OCI-M1 (cell line): ENCODE measurements at regions not wholly inside any gene's neighbourhood (a gene's known extent, or its start where the extent isn't known, plus 50 kb on each side); places are given as distances from the start of the nearest gene placed in this dataset.
"Not testable (repeated sequence)": the region's sequence is repeated elsewhere in the genome, so short reads cannot be mapped to it uniquely, and the experiment has no call there.

Experiments used
- DNase-seq: peaks from one replicate; lab custom pipeline; 2025; lab: John Stamatoyannopoulos, UW

GRCh38 chr2:142716463-142717242, 160.8 kb upstream of the KYNU start:
- DNase-seq: no peak

- no peak for DNase-seq
These were observed 162.9 kb upstream of the KYNU start for GRCh38 chr2:142714600-142714999.

GRCh38 chr2:142710336-142710735, 167.1 kb upstream of the KYNU start:
- DNase-seq: no peak

GRCh38 chr2:142707318-142707717, 170.1 kb upstream of the KYNU start:
- DNase-seq: no peak

- DNase-seq: not testable (repeated sequence)
These were observed 175.1 kb upstream of the KYNU start for GRCh38 chr2:142702397-142702796.

- DNase-seq: peak; percentile 96
These were observed 181.9 kb upstream of the KYNU start for GRCh38 chr2:142695350-142696257.

GRCh38 chr2:142694282-142694681, 183.2 kb upstream of the KYNU start:
- peak; percentile 57 for DNase-seq

GRCh38 chr2:142693171-142693950, 184.1 kb upstream of the KYNU start:
- DNase-seq: peak; percentile 84

- DNase-seq: peak; percentile 24
These were observed 188.4 kb upstream of the KYNU start for GRCh38 chr2:142688856-142689605.

- no peak for DNase-seq
These were observed 190.0 kb upstream of the KYNU start for GRCh38 chr2:142687509-142687908.

- no peak for DNase-seq
These were observed 190.4 kb upstream of the KYNU start for GRCh38 chr2:142687075-142687474.

GRCh38 chr2:142684667-142685066, 192.8 kb upstream of the KYNU start:
- DNase-seq: no peak

GRCh38 chr2:142682528-142682927, 194.9 kb upstream of the KYNU start:
- DNase-seq: peak; percentile 80

- peak; percentile 49 for DNase-seq
These were observed 195.5 kb upstream of the KYNU start for GRCh38 chr2:142681952-142682351.

- DNase-seq: no peak
These were observed 199.3 kb upstream of the KYNU start for GRCh38 chr2:142678164-142678563.

- no peak for DNase-seq
These were observed 202.1 kb upstream of the KYNU start for GRCh38 chr2:142675398-142675797.

- no peak for DNase-seq
These were observed 203.6 kb upstream of the KYNU start for GRCh38 chr2:142673836-142674235.

- DNase-seq: peak; percentile 22
These were observed 204.8 kb upstream of the KYNU start for GRCh38 chr2:142672698-142673097.

GRCh38 chr2:142670362-142670761, 207.1 kb upstream of the KYNU start:
- DNase-seq: no peak

- no peak for DNase-seq
These were observed 209.0 kb upstream of the KYNU start for GRCh38 chr2:142668420-142668819.

GRCh38 chr2:142665241-142665640, 212.2 kb upstream of the KYNU start:
- no peak for DNase-seq

- DNase-seq: peak; percentile 55
These were observed 226.9 kb upstream of the KYNU start for GRCh38 chr2:142650601-142651000.
